ENCODE measurements at regions not wholly inside any gene's neighbourhood (a gene's known extent, or its start where the extent isn't known, plus 50 kb on each side); places are given as distances from the start of the nearest gene placed in this dataset.

- Histone ChIP-seq H3K4me3 (no peak overlapping the region), H3K9me3 (no peaks in the 10 kb centered on the region), H3K36me3 (no peaks in the 10 kb centered on the region), H3K4me1 (no peaks in the 10 kb centered on the region), H3K27ac (no peak overlapping the region), H3K27me3 (peaks cover 0 to 4% (median 0%) of the 10 kb centered on the region in 9 donors)
- no peak for TF ChIP-seq POLR2A (IDR thresholded peaks at IDR 0.05)
- TF ChIP-seq, protein P1, sequence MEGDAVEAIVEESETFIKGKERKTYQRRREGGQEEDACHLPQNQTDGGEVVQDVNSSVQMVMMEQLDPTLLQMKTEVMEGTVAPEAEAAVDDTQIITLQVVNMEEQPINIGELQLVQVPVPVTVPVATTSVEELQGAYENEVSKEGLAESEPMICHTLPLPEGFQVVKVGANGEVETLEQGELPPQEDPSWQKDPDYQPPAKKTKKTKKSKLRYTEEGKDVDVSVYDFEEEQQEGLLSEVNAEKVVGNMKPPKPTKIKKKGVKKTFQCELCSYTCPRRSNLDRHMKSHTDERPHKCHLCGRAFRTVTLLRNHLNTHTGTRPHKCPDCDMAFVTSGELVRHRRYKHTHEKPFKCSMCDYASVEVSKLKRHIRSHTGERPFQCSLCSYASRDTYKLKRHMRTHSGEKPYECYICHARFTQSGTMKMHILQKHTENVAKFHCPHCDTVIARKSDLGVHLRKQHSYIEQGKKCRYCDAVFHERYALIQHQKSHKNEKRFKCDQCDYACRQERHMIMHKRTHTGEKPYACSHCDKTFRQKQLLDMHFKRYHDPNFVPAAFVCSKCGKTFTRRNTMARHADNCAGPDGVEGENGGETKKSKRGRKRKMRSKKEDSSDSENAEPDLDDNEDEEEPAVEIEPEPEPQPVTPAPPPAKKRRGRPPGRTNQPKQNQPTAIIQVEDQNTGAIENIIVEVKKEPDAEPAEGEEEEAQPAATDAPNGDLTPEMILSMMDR (IDR thresholded peaks at IDR 0.05): no peak
- WGBS, 4 donors: 78 to 87% (median 82%) methylated on average over 5 of the region's 5 CpGs
- intact Hi-C loops (cut with DNase I): no loop called here
- DNase-seq: no peak
- ATAC-seq: no peak
Observed at GRCh38 chr7:33853361-33854062, 51.8 kb upstream of the BMPER start.

- intact Hi-C loops (cut with DNase I): no loop called here
- Histone ChIP-seq H3K9me3 (no peaks in the 10 kb centered on the region), H3K4me3 (no peak overlapping the region), H3K27me3 (peaks cover 0 to 4% (median 0%) of the 10 kb centered on the region in 9 donors), H3K4me1 (no peaks in the 10 kb centered on the region), H3K36me3 (no peaks in the 10 kb centered on the region), H3K27ac (no peak overlapping the region)
- ATAC-seq (no peak), DNase-seq (no peak)
- TF ChIP-seq, protein P1 (IDR thresholded peaks at IDR 0.05): no peak
- no peak for TF ChIP-seq POLR2A (IDR thresholded peaks at IDR 0.05)
- 82 to 97% (median 89%) methylated on average over 1 of the region's 1 CpG for WGBS, 4 donors
Observed at GRCh38 chr7:33854178-33854577, 51.2 kb upstream of the BMPER start.

- H3K4me3 ChIP-seq: no peak overlapping the region
- H3K27me3 ChIP-seq: peaks cover 0 to 6% (median 0%) of the 10 kb centered on the region in 9 donors
- intact Hi-C loops (cut with DNase I): no loop called here
- WGBS, 4 donors: 84 to 90% (median 87%) methylated on average over 4 of the region's 4 CpGs
- H3K9me3 ChIP-seq: no peaks in the 10 kb centered on the region
- no peaks in the 10 kb centered on the region for H3K4me1 ChIP-seq
- no peaks in the 10 kb centered on the region for H3K36me3 ChIP-seq
- TF ChIP-seq, protein P1 (IDR thresholded peaks at IDR 0.05): no peak
- TF ChIP-seq POLR2A (IDR thresholded peaks at IDR 0.05): no peak
- ATAC-seq (no peak), DNase-seq (no peak)
- H3K27ac ChIP-seq: no peak overlapping the region
Observed at GRCh38 chr7:33854801-33855350, 50.5 kb upstream of the BMPER start.

All from heart left ventricle (tissue), 16 donors.